Neural cell (in vitro differentiated cells): ENCODE measurements at regions not wholly inside any gene's neighbourhood (a gene's known extent, or its start where the extent isn't known, plus 50 kb on each side); places are given as distances from the start of the nearest gene placed in this dataset.
A peak's percentile ranks its signal among the peaks of the same experiment; 100 is the strongest.

Experiments used
- H2AFZ ChIP-seq: fragments of 200-600, 300-800 bp; sonication (generic), shearing (Covaris generic); 2 replicates; pipeline ENCODE4 v1.6.0; 2014; ENCODE audit warnings: low read depth, mild to moderate bottlenecking, antibody characterized with exemption, low read length, moderate library complexity
- H3F3A ChIP-seq: fragments of 200-600 bp; shearing (Covaris generic); 2 replicates; pipeline ENCODE4 v1.6.1; 2016; ENCODE audit warnings: mild to moderate bottlenecking, moderate library complexity, mixed read lengths, antibody characterized with exemption, low read length; ENCODE audit not compliant: insufficient read depth, poor library complexity, severe bottlenecking
- H3K27ac ChIP-seq: fragments of 200-600, 300-800 bp; sonication (generic), shearing (Covaris generic); 2 replicates; pipeline ENCODE4 v1.5.1; 2014; ENCODE audit warnings: mild to moderate bottlenecking, low read length, moderate library complexity
- H3K27me3 ChIP-seq: fragments of 300-800, 200-600 bp; sonication (generic), shearing (Covaris generic); 2 replicates; pipeline ENCODE4 v1.6.0; 2014; ENCODE audit warnings: mild to moderate bottlenecking, low read depth, low read length, moderate library complexity; ENCODE audit not compliant: insufficient read depth
- H3K36me3 ChIP-seq: fragments of 300-800, 200-600 bp; sonication (generic), shearing (Covaris generic); 2 replicates; pipeline ENCODE4 v1.5.1; 2014; ENCODE audit warnings: mild to moderate bottlenecking, antibody characterized with exemption, low read length, moderate library complexity; ENCODE audit not compliant: insufficient read depth
- H3K4me2 ChIP-seq: fragments of 300-800, 200-600 bp; sonication (generic), shearing (Covaris generic); 2 replicates; pipeline ENCODE4 v1.6.0; 2014; ENCODE audit warnings: mild to moderate bottlenecking, low read length
- H3K4me3 ChIP-seq: fragments of 300-800, 200-600 bp; sonication (generic), shearing (Covaris generic); 2 replicates; pipeline ENCODE4 v1.5.1; 2014; ENCODE audit warnings: mild to moderate bottlenecking, low read length, moderate library complexity
- H3K79me2 ChIP-seq: fragments of 200-600 bp; shearing (Covaris generic); replicated peaks from 2 replicates; pipeline ENCODE4 v1.6.0; 2014; ENCODE audit warnings: mild to moderate bottlenecking, low read length, moderate library complexity; ENCODE audit not compliant: insufficient read depth
- H3K9ac ChIP-seq: fragments of 300-800, 200-600 bp; sonication (generic), shearing (Covaris generic); 2 replicates; pipeline ENCODE4 v1.6.1; 2016; ENCODE audit warnings: mild to moderate bottlenecking, low read length, mixed read lengths
- H3K9me2 ChIP-seq: fragments of 200-600 bp; shearing (Covaris generic); 2 replicates; pipeline ENCODE4 v1.6.1; 2016; ENCODE audit warnings: mild to moderate bottlenecking, low read length, mixed read lengths; ENCODE audit not compliant: insufficient read depth
- H3K9me3 ChIP-seq: fragments of 200-600, 300-800 bp; sonication (generic), shearing (Covaris generic); 2 replicates; pipeline ENCODE4 v1.6.1; 2016; ENCODE audit warnings: mild to moderate bottlenecking, mixed run types, low read length, moderate library complexity, mixed read lengths
- H4K20me1 ChIP-seq: fragments of 200-600 bp; shearing (Covaris generic); 2 replicates; pipeline ENCODE4 v1.6.1; 2016; ENCODE audit warnings: mild to moderate bottlenecking, mixed run types; ENCODE audit not compliant: insufficient read depth
- CTCF ChIP-seq: fragments of 450-650 bp; IDR thresholded peaks from 2 replicates; pipeline ENCODE4 v1.5.1; 2014; ENCODE audit warnings: antibody characterized with exemption, mild to moderate bottlenecking, moderate library complexity; ENCODE audit not compliant: poor library complexity, severe bottlenecking
- EP300 ChIP-seq: fragments of 450-650 bp; conservative IDR thresholded peaks from 2 replicates; pipeline ENCODE4 v1.6.1; 2014; ENCODE audit warnings: antibody characterized with exemption, mild to moderate bottlenecking, moderate library complexity; ENCODE audit not compliant: poor library complexity, severe bottlenecking
- MXI1 ChIP-seq: fragments of 450-650 bp; conservative IDR thresholded peaks from 2 replicates; pipeline ENCODE4 v1.6.1; 2014; ENCODE audit warnings: antibody characterized with exemption, mild to moderate bottlenecking; ENCODE audit not compliant: poor library complexity, severe bottlenecking
- POLR2AphosphoS5 ChIP-seq: IDR thresholded peaks from 2 replicates; pipeline ENCODE4 v1.6.1; 2012
- RAD21 ChIP-seq: fragments of 450-650 bp; conservative IDR thresholded peaks from 2 replicates; pipeline ENCODE4 v1.6.1; 2014; ENCODE audit warnings: antibody characterized with exemption, mild to moderate bottlenecking, moderate library complexity
- REST ChIP-seq: IDR thresholded peaks from 2 replicates; pipeline ENCODE4 v1.6.1; 2012; ENCODE audit warnings: borderline replicate concordance
- SMC3 ChIP-seq: fragments of 450-650 bp; conservative IDR thresholded peaks from 2 replicates; pipeline ENCODE4 v1.6.1; 2014; ENCODE audit warnings: antibody characterized with exemption, mild to moderate bottlenecking, moderate library complexity; ENCODE audit not compliant: poor library complexity
- TAF1 ChIP-seq: IDR thresholded peaks from 2 replicates; pipeline ENCODE4 v1.6.1; 2012; ENCODE audit warnings: low read depth

- Histone ChIP-seq H2AFZ (no peak overlapping the region), H3K9me2 (no peaks in the 10 kb centered on the region), H3K79me2 (no peaks in the 10 kb centered on the region), H4K20me1 (no peaks in the 10 kb centered on the region), H3K4me3 (no peak overlapping the region), H3K4me2 (no peak overlapping the region), H3K36me3 (no peaks in the 10 kb centered on the region), H3K27ac (no peak overlapping the region), H3K9ac (no peak overlapping the region), H3K27me3 (no peaks in the 10 kb centered on the region), H3F3A (no peaks in the 10 kb centered on the region), H3K9me3 (no peaks in the 10 kb centered on the region)
- TF ChIP-seq REST: no peak
- peak; percentile 85 for TF ChIP-seq SMC3
- TF ChIP-seq CTCF: peak; percentile 80
- TF ChIP-seq RAD21: peak; percentile 80
Observed at GRCh38 chr16:22977294-22977697, 163.3 kb downstream of the HS3ST2 start.

- TF ChIP-seq EP300 (no peak), REST (no peak), SMC3 (peak; percentile 15), POLR2AphosphoS5 (no peak), CTCF (peak; percentile 16), TAF1 (no peak), MXI1 (no peak)
- H4K20me1 ChIP-seq: no peaks in the 10 kb centered on the region
- H3K27me3 ChIP-seq: no peaks in the 10 kb centered on the region
Observed at GRCh38 chr16:22973522-22973921, 159.6 kb downstream of the HS3ST2 start.

More at GRCh38 chr16:22973522-22973921, 159.6 kb downstream of the HS3ST2 start:
- H3K4me2 ChIP-seq: no peak overlapping the region
- H3K4me3 ChIP-seq: no peak overlapping the region
- H3K9me3 ChIP-seq: no peaks in the 10 kb centered on the region
- H3F3A ChIP-seq: no peaks in the 10 kb centered on the region
- no peak overlapping the region for H3K9ac ChIP-seq
- no peaks in the 10 kb centered on the region for H3K36me3 ChIP-seq
- H3K79me2 ChIP-seq: no peaks in the 10 kb centered on the region
- H3K9me2 ChIP-seq: no peaks in the 10 kb centered on the region
- H3K27ac ChIP-seq: no peak overlapping the region
- H2AFZ ChIP-seq: no peak overlapping the region
